ENCODE measurements at regions not wholly inside any gene's neighbourhood (a gene's known extent, or its start where the extent isn't known, plus 50 kb on each side); places are given as distances from the start of the nearest gene placed in this dataset.

DNA sequence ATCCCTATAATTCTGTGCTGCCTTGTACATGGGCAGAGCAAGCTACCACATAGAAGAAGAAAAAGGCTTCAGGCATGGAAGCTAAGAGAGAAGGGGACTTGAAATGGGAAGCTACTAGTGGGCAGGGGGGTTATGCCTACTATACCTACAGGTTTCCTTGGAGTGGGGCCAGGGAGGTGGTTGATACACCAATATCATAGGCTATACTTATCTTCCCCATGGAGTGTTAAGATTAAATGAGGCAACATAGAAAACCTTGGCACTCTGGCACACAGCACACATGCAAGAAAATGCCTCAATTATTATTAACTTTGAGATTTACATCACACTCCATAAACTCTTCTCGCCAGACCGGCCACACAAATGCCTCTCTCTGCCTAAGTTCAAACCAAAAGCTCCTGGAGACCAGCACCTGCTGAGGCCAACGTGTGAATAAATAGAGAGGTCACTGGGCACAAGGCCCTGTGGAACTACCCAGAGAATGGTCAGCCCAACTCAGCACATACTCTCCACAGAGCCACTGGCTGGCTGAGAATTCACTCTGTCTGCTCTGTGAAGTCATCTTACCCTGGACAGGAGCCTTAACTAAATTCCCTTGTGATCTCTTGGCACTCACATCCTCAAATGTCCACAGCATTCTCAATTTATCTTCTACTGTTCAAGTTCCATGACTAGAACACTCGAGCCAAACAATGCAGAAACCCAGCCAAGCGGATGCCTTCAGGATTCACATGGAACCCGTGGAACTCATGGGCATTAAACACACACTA, 498.7 kb downstream of the BCL11A start:
- TF ChIP-seq CTCF (IDR thresholded peaks at IDR 0.05) (no peak), EZH2 (IDR thresholded peaks at IDR 0.05; ENCODE audit: borderline replicate concordance, insufficient read depth, low read depth, low read length, poor library complexity, severe bottlenecking) (no peak)
